HG03439 (cell line): ENCODE measurements at regions not wholly inside any gene's neighbourhood (a gene's known extent, or its start where the extent isn't known, plus 50 kb on each side); places are given as distances from the start of the nearest gene placed in this dataset.

Experiments
- ATAC-seq: cut with Tn5 transposase; IDR thresholded peaks from one replicate; pipeline ENCODE4 v1.9.1; 2021; ENCODE audit warnings: mild to moderate bottlenecking, moderate library complexity; ENCODE audit not compliant: unreplicated experiment

DNA sequence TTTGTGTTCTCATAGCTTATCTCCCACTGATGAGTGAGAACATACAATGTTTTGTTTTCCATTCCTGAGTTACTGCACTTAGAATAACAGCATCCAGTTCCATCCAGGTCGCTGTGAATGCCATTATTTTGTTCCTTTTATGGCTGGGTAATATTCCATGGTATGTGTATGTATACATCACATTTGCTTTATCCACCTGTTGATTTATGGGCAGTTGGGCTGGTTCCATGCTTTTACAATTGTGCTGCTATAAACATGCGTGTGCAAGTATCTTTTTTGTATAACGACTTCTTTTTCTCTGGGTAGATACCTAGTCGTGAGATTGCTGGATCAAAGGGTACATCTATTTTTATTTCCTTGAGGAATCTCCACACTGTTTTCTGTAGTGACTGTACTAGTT is 74.8 kb downstream of the ZNF280B start:
- no peak for ATAC-seq
